PC-3 (cell line): ENCODE measurements at regions not wholly inside any gene's neighbourhood (a gene's known extent, or its start where the extent isn't known, plus 50 kb on each side); places are given as distances from the start of the nearest gene placed in this dataset.

Source experiments
- CTCF ChIP-seq: fragments of 300-600 bp; sonication (generic); conservative IDR thresholded peaks from 2 replicates; pipeline ENCODE4 v1.5.1; 2017; ENCODE audit warnings: antibody characterized with exemption, low read depth, mild to moderate bottlenecking, low read length
- EZH2 ChIP-seq: fragments of 300-600 bp; sonication (generic); IDR thresholded peaks from one replicate; pipeline ENCODE4 v1.6.1; 2017; ENCODE audit warnings: antibody characterized with exemption, mild to moderate bottlenecking, low read length; ENCODE audit not compliant: unreplicated experiment
- EZH2phosphoT487 ChIP-seq: fragments of 300-600 bp; sonication (generic); IDR thresholded peaks from 2 replicates; pipeline ENCODE4 v1.6.1; 2018; ENCODE audit warnings: mild to moderate bottlenecking, antibody characterized with exemption, low read length, borderline replicate concordance

DNA sequence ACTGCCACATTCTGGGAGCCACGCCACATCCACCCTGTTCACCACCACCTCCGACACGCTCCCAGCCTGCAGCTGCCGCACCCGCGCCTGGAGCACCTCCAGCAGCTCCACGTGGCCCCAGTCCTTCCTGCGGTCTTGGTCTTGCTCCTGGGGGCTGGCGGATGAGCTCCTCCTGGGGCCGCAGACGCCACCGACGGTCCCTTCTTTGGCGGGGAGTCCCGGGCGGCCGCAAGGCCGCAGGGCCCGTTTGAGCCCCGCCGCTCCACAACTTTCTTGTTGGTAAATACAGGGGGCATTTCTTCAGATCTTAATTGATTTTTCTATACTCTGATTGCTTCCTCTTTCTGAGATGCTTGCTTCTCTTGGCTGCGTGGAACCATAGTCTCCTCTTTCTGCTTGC, 75.3 kb upstream of the MED13 start:
- TF ChIP-seq CTCF: no peak
- no peak for TF ChIP-seq EZH2
- no peak for TF ChIP-seq EZH2phosphoT487
